ENCODE measurements at regions not wholly inside any gene's neighbourhood (a gene's known extent, or its start where the extent isn't known, plus 50 kb on each side); places are given as distances from the start of the nearest gene placed in this dataset.

DNA sequence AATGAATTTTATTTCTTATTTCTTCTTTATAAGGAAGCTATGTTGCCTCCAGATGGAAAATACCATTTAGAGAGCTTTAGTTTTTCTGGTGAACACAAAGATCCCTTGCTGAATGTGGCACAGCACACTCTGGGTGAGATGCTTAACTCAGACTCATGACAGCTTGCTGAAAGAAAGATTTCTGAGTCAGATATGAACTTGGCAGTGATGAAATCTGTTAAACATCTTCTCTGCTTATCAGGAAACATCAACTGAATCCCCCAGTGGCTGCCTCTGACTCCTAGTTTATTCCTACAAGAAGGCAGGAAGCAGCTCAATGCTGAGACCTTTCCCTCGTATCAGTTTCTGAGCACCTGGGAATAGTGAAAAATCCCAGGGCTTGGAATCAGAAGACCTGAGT, 162.8 kb downstream of the OSR1 start:
- H3K27me3 ChIP-seq (ENCODE audit: control insufficient read depth in 4 of 4, insufficient read depth in 4 of 4, low read length in 3 of 4), result no peaks in the 10 kb centered on the region
- no peak overlapping the region for H3K9ac ChIP-seq (ENCODE audit: low read depth in 1 of 2, low read length in 2 of 2)
- 80% methylated on average over 1 of the region's 1 CpG for WGBS
- TF ChIP-seq, protein P1, sequence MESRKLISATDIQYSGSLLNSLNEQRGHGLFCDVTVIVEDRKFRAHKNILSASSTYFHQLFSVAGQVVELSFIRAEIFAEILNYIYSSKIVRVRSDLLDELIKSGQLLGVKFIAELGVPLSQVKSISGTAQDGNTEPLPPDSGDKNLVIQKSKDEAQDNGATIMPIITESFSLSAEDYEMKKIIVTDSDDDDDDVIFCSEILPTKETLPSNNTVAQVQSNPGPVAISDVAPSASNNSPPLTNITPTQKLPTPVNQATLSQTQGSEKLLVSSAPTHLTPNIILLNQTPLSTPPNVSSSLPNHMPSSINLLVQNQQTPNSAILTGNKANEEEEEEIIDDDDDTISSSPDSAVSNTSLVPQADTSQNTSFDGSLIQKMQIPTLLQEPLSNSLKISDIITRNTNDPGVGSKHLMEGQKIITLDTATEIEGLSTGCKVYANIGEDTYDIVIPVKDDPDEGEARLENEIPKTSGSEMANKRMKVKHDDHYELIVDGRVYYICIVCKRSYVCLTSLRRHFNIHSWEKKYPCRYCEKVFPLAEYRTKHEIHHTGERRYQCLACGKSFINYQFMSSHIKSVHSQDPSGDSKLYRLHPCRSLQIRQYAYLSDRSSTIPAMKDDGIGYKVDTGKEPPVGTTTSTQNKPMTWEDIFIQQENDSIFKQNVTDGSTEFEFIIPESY (IDR thresholded peaks at IDR 0.05), result no peak
- TF ChIP-seq FOXA1 (IDR thresholded peaks at IDR 0.05) (no peak), JUND (IDR thresholded peaks at IDR 0.05) (no peak), GABPA (IDR thresholded peaks at IDR 0.05 in 1 of 2, conservative IDR thresholded peaks at IDR 0.05 in 1 of 2) (no peak), EGR1 (IDR thresholded peaks at IDR 0.05; ENCODE audit: low read depth in 2 of 2) (no peak), HNF4G (IDR thresholded peaks at IDR 0.05) (no peak), RAD21 (IDR thresholded peaks at IDR 0.05) (no peak), NR2F2 (IDR thresholded peaks at IDR 0.05) (no peak), FOXA2 (IDR thresholded peaks at IDR 0.05) (no peak), RXRA (IDR thresholded peaks at IDR 0.05) (no peak)
- TF ChIP-seq, protein P2, sequence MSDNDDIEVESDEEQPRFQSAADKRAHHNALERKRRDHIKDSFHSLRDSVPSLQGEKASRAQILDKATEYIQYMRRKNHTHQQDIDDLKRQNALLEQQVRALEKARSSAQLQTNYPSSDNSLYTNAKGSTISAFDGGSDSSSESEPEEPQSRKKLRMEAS (IDR thresholded peaks at IDR 0.05), result no peak
- TF ChIP-seq, protein P3, sequence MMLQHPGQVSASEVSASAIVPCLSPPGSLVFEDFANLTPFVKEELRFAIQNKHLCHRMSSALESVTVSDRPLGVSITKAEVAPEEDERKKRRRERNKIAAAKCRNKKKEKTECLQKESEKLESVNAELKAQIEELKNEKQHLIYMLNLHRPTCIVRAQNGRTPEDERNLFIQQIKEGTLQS (IDR thresholded peaks at IDR 0.05), result no peak
- TF ChIP-seq, protein P4, sequence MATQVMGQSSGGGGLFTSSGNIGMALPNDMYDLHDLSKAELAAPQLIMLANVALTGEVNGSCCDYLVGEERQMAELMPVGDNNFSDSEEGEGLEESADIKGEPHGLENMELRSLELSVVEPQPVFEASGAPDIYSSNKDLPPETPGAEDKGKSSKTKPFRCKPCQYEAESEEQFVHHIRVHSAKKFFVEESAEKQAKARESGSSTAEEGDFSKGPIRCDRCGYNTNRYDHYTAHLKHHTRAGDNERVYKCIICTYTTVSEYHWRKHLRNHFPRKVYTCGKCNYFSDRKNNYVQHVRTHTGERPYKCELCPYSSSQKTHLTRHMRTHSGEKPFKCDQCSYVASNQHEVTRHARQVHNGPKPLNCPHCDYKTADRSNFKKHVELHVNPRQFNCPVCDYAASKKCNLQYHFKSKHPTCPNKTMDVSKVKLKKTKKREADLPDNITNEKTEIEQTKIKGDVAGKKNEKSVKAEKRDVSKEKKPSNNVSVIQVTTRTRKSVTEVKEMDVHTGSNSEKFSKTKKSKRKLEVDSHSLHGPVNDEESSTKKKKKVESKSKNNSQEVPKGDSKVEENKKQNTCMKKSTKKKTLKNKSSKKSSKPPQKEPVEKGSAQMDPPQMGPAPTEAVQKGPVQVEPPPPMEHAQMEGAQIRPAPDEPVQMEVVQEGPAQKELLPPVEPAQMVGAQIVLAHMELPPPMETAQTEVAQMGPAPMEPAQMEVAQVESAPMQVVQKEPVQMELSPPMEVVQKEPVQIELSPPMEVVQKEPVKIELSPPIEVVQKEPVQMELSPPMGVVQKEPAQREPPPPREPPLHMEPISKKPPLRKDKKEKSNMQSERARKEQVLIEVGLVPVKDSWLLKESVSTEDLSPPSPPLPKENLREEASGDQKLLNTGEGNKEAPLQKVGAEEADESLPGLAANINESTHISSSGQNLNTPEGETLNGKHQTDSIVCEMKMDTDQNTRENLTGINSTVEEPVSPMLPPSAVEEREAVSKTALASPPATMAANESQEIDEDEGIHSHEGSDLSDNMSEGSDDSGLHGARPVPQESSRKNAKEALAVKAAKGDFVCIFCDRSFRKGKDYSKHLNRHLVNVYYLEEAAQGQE (IDR thresholded peaks at IDR 0.05), result no peak
- H3K27ac ChIP-seq (ENCODE audit: low read depth in 1 of 2, low read length in 2 of 2), result no peak overlapping the region
- DNase-seq (ENCODE audit: low spot score), result no peak
- H3K9me3 ChIP-seq (ENCODE audit: control insufficient read depth in 4 of 4, low read length in 3 of 4), result no peaks in the 10 kb centered on the region
- H3K4me1 ChIP-seq (ENCODE audit: control insufficient read depth in 4 of 4, insufficient read depth in 4 of 4, low read length in 3 of 4), result no peaks in the 10 kb centered on the region
- H3K4me3 ChIP-seq (ENCODE audit: low read depth in 1 of 3, low read length in 3 of 3), result no peak overlapping the region
- no peaks in the 10 kb centered on the region for H3K36me3 ChIP-seq (ENCODE audit: control insufficient read depth in 4 of 4, insufficient read depth in 3 of 4, low read depth in 1 of 4, low read length in 3 of 4)

DNA sequence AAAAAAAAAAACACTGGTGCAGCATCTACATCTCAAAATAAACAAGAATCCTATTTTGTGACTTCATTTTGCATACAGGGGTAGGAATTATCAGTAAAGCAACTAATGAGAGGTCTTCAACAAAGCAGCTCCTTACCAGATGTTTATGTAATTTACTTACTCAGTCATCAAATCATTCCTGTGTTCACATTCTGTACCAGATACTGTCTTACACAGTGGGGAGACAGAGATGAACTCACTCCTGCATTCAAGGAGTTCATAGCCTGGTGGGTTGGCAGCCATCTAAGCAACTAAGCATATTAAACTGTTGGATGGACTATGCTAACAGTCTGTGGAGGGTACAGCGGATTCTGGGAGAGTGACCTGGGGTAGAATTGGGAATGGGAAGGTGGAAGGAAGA, 169.0 kb downstream of the OSR1 start:
- H3K4me3 ChIP-seq (ENCODE audit: low read depth in 1 of 3, low read length in 3 of 3), result no peak overlapping the region
- WGBS, result 96% methylated on average over 1 of the region's 1 CpG
- TF ChIP-seq FOXA1 (IDR thresholded peaks at IDR 0.05) (no peak), GABPA (IDR thresholded peaks at IDR 0.05 in 1 of 2, conservative IDR thresholded peaks at IDR 0.05 in 1 of 2) (no peak)
- no peak for DNase-seq (ENCODE audit: low spot score)
- H3K27me3 ChIP-seq (ENCODE audit: control insufficient read depth in 4 of 4, insufficient read depth in 4 of 4, low read length in 3 of 4), result no peaks in the 10 kb centered on the region
- H3K4me1 ChIP-seq (ENCODE audit: control insufficient read depth in 4 of 4, insufficient read depth in 4 of 4, low read length in 3 of 4), result no peaks in the 10 kb centered on the region
- H3K27ac ChIP-seq (ENCODE audit: low read depth in 1 of 2, low read length in 2 of 2), result no peak overlapping the region
- no peaks in the 10 kb centered on the region for H3K9me3 ChIP-seq (ENCODE audit: control insufficient read depth in 4 of 4, low read length in 3 of 4)
- no peaks in the 10 kb centered on the region for H3K36me3 ChIP-seq (ENCODE audit: control insufficient read depth in 4 of 4, insufficient read depth in 3 of 4, low read depth in 1 of 4, low read length in 3 of 4)
- H3K9ac ChIP-seq (ENCODE audit: low read depth in 1 of 2, low read length in 2 of 2), result no peak overlapping the region

All from liver (tissue), 7 donors.